NCI-H510A treated with DMSO at 0.1 percent for 48 hours (cell line): ENCODE measurements at regions not wholly inside any gene's neighbourhood (a gene's known extent, or its start where the extent isn't known, plus 50 kb on each side); places are given as distances from the start of the nearest gene placed in this dataset.
"Not testable (repeated sequence)": the region's sequence is repeated elsewhere in the genome, so short reads cannot be mapped to it uniquely, and the experiment has no call there.

Source experiments
- DNase-seq: peaks from one replicate; lab custom pipeline; 2025; lab: John Stamatoyannopoulos, UW

GRCh38 chr3:68676136-68676535 is 256.2 kb downstream of the TAFA4 start:
- DNase-seq = no peak

DNA sequence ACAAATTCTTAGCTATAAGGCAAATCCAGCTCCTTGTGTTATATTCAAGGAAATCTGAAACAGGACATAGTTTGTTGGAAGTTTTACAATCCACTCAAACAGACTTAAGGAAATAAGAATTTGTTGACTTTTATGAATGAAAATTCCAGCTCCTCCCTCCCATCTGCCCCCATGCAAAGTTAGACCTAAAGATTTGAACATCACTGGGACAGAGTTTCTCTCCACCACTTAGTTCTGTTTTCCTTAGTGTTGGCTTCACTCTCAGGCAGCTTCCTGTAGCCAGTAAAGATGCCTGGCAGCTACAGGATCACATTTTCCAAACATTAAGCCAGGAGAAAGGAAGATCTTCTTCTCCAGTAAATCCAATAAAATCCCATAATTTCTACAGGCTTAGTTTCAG is 265.0 kb downstream of the TAFA4 start:
- no peak for DNase-seq

DNA sequence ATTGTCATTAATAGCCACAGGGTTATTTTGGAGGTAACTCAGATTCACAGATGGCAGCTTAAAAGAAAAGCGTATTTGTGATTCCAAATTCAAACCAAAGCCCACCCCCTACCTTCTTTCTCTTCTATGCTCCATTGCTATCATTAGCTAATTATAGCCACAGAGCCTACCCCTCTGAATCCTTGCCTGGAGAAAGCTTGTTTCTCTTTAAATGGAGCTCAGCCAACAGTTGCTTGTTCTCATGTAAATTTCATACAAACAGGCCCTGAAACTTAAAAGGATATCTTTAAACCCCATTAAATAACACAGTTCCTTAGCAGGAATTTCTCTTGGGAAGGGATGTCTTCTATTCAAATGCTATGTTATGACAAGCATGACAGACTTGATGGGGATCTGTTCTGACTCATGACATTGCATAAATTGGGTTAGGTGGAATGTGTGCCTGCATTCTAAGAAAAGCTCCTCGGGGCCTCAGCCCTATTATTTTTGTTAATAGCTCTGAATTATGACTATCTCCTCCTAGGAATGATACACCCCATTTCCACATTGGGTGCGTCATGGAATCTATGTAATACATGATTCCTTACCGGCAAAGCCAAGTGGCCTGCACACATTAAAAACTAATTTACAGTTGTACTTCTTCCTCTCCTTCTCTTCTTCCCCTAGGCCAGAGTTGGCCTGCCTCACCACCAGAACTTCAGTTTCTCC is 265.8 kb downstream of the TAFA4 start:
- no peak for DNase-seq

- no peak for DNase-seq
These were observed 268.1 kb downstream of the TAFA4 start for GRCh38 chr3:68664276-68664675.

GRCh38 chr3:68662176-68662575 is 270.2 kb downstream of the TAFA4 start:
- no peak for DNase-seq

DNA sequence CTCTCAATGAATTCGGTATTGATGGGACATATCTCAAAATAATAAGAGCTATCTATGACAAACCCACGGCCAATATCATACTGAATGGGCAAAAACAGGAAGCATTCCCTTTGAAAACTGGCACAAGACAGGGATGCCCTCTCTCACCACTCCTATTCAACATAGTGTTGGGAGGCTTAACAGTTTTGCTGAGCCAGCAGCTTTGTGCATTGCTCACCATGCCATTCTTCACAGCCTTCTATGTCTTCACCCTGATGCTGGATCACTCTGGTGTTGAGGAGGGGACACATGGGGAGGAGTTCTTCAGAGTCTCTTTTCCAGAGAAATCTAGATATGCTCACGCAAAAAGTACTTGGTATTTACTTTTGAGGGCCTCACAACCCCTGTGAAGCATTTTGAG is 281.7 kb downstream of the TAFA4 start:
- not testable (repeated sequence) for DNase-seq

DNA sequence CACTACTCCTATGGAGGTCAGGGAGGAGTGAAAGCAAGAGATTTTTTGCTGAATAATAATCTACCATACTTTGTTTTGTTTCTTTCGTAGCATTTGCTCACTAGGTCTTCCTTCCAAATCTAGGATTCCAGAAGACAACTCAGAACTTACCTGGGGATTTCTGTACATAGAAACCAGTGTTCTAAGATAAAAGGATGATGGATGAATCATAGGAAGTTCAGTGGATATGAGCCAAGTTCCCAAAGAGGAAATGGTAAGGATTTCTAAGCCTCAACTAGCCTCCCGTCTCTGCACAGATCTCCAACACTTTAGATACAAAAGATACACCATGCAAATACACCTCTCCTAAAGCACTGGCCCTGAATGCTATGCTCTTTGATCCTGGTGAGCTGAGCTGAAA is 283.9 kb downstream of the TAFA4 start:
- no peak for DNase-seq

GRCh38 chr3:68631850-68632545 is 300.3 kb downstream of the TAFA4 start:
- DNase-seq = no peak

- DNase-seq = no peak
These were observed 312.1 kb downstream of the TAFA4 start for GRCh38 chr3:68620211-68620610.

DNA sequence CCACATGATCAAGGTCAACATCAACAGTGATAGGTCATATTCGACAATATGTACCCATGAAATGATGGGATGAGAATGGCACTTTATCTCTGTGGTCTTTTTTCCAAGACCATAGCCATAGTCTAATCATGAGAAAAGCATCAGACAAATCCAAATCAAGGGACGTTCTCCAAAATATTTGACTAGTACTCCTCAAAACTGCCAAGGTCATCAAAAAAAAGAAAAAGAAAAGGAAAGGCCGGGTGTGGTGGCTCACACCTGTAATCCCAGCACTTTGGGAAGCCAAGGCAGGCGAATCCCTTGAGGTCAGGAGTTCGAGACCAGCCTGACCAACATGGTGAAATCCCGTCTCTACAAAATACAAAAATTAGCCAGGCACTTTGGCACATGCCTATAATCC is 318.3 kb downstream of the TAFA4 start:
- no peak for DNase-seq

GRCh38 chr3:68571321-68571720 is 361.0 kb downstream of the TAFA4 start:
- no peak for DNase-seq

GRCh38 chr3:68560728-68561127 is 371.6 kb downstream of the TAFA4 start:
- no peak for DNase-seq

- DNase-seq = no peak
These were observed 396.6 kb downstream of the TAFA4 start for GRCh38 chr3:68535782-68536181.

- no peak for DNase-seq
These were observed 409.0 kb downstream of the TAFA4 start for GRCh38 chr3:68523330-68523729.

- no peak for DNase-seq
These were observed 417.1 kb downstream of the TAFA4 start for GRCh38 chr3:68515237-68515636.

- DNase-seq = no peak
These were observed 428.1 kb downstream of the TAFA4 start for GRCh38 chr3:68504201-68504600.

DNA sequence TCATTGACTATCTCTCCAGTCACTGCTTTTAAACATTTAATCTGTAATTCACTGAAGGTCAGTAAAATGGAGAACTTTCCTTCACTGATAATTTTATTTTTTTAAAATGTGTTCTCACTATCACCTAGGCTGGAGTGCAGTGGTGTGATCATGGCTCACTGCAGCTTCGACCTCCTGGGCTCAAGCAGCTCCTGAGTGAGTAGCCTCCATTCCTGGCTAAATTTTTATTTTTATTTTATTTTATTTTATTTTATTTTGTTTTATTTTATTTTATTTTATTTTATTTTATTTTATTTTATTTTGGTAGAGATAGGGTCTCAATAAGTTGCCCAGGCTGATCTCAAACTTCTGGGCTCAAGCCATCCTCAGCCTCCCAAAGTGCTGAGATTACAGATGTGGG is 446.5 kb downstream of the TAFA4 start:
- not testable (repeated sequence) for DNase-seq

- no peak for DNase-seq
These were observed 447.3 kb downstream of the TAFA4 start for GRCh38 chr3:68485051-68485450.

GRCh38 chr3:68483601-68484000 is 448.7 kb downstream of the TAFA4 start:
- DNase-seq = no peak

DNA sequence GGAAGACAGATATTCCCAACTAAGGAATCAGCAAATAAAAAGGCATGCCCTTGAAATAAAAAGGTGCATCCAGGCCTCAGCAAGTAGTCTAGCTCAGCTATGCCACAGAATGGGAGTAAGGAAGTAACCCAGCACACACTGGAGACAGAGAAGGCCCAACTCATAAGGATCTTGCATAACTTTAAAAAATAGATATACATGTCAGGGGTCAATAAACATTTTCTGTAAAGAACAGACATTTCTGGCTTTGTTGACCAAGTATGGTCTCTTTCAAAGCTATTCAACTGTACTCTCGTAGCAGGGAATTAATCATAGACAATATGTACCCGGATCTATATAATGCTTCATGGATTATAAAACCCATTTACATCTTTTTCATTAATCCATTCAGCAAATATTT is 449.3 kb downstream of the TAFA4 start:
- no peak for DNase-seq

DNA sequence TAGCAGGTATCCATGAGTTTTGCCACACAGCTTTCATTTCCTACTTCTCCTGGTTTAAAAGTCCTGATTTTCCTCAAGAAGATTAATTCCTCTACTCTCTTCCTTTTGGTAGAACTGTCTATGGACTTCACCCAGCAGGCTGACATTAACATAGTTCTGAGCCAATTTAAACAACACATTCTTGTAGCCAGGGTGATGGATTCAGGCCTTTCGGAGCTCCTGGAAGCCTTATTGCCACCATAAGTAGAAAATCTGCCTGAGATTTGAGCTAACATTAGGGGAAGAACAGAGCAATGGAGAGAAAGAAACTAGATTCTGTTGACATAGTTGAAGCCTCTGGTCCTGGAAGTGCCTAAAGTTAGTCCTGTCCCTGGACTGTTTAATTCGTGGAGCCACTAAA is 449.8 kb downstream of the TAFA4 start:
- no peak for DNase-seq

- DNase-seq = no peak
These were observed 452.6 kb downstream of the TAFA4 start for GRCh38 chr3:68479779-68480178.

- DNase-seq = no peak
These were observed 463.5 kb downstream of the TAFA4 start for GRCh38 chr3:68468695-68469375.
